ENCODE measurements at regions not wholly inside any gene's neighbourhood (a gene's known extent, or its start where the extent isn't known, plus 50 kb on each side); places are given as distances from the start of the nearest gene placed in this dataset.
"Not testable (repeated sequence)": the region's sequence is repeated elsewhere in the genome, so short reads cannot be mapped to it uniquely, and the experiment has no call there.

DNA sequence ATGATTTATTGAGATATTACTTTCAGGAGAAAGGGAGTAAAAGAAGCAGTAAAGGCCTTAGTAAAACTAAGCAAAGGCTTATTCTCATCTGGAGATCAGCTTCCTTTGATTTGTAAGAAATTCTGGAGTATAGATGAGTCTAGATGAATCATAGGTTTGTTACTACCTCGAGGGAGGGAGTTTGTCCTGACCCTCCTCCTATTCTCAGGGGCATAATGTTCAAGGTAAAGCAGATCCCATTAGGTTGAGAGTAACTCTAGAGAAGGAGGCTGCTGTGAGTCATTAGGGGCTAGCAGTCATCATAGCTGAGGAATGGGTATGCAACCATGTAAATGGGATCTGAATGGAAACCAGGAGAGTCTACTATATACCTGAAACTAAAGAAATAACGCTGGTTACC is 155.5 kb upstream of the MOCS2 start:
- TF ChIP-seq CTCF (conservative IDR thresholded peaks at IDR 0.05): no peak

DNA sequence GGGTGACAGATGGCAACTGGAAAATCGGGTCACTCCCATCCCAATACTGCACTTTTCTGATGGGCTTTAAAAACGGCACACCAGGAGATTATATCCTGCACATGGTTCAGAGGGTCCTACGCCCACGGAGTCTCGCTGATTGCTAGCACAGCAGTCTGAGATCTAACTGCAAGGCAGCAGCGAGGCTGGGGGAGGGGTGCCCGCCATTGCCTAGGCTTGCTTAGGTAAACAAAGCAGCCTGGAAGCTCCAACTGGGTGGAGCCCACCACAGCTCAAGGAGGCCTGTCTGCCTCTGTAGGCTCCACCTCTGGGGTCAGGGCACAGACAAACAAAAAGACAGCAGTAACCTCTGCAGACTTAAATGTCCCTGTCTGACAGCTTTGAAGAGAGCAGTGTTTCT is 158.7 kb upstream of the MOCS2 start:
- H3K27ac ChIP-seq: not testable (repeated sequence)

More for the DNA sequence above, 155.5 kb upstream of the MOCS2 start:
- no peak overlapping the region for H3K27ac ChIP-seq

GRCh38 chr5:53275666-53276065 is 166.1 kb upstream of the MOCS2 start:
- H3K27ac ChIP-seq: no peak overlapping the region
- no peak for TF ChIP-seq CTCF (conservative IDR thresholded peaks at IDR 0.05)

- no peak for TF ChIP-seq CTCF (conservative IDR thresholded peaks at IDR 0.05)
- H3K27ac ChIP-seq: no peak overlapping the region
These were observed 167.3 kb upstream of the MOCS2 start for GRCh38 chr5:53276825-53277224.

DNA sequence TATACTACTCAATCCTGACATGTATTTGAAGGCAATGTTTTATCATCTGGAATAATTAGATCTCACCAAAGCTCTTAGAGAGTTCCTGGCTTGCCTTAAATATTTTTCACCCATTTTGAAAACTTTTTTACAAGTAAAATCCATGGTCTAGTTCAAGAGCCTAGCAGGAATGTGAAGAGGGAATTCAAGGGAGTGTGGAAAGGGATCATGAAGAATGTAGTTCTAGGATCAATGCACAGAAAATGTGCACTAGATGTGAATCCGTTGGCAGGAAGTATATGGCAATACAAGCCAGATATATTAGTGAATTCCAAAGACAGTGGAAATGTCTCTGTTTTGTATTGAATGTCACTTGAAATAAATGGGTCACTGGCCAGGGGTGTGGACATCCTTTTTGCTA is 167.9 kb upstream of the MOCS2 start:
- no peak overlapping the region for H3K27ac ChIP-seq
- TF ChIP-seq CTCF (conservative IDR thresholded peaks at IDR 0.05): no peak

GRCh38 chr5:53287573-53287972 is 178.0 kb upstream of the MOCS2 start:
- no peak for TF ChIP-seq CTCF (conservative IDR thresholded peaks at IDR 0.05)
- H3K27ac ChIP-seq: no peak overlapping the region

GRCh38 chr5:53288511-53288910 is 179.0 kb upstream of the MOCS2 start:
- no peak overlapping the region for H3K27ac ChIP-seq
- TF ChIP-seq CTCF (conservative IDR thresholded peaks at IDR 0.05): no peak

DNA sequence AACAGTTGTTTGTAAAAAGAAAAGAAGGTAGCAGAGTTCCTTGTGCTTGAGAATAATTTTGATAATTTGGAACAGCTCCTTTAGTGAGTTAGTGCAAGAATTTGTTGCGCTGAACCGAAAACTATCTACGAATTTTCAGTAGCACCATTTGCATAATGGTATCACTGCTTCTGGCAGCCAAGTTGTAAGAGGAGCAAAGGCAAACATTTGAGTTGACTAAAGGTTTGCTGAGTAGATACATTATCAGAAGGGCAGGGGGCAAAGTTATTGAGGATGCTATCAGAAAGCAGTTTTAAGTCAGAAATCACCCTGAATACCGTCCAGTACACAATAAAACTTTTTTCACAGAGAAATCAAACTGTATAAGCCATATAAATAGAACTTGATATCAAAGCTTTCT is 181.5 kb upstream of the MOCS2 start:
- no peak for TF ChIP-seq CTCF (conservative IDR thresholded peaks at IDR 0.05)
- no peak overlapping the region for H3K27ac ChIP-seq

Data from VCaP (cell line).